NOMO-1 (cell line): ENCODE measurements at regions not wholly inside any gene's neighbourhood (a gene's known extent, or its start where the extent isn't known, plus 50 kb on each side); places are given as distances from the start of the nearest gene placed in this dataset.
A peak's percentile ranks its signal among the peaks of the same experiment; 100 is the strongest.

Experiments used
- DNase-seq, 2 experiments: peaks; one replicate each; lab custom pipeline; 2025; ENCODE audit not compliant: unreplicated experiment in 2 of 2; lab: John Stamatoyannopoulos, UW

DNA sequence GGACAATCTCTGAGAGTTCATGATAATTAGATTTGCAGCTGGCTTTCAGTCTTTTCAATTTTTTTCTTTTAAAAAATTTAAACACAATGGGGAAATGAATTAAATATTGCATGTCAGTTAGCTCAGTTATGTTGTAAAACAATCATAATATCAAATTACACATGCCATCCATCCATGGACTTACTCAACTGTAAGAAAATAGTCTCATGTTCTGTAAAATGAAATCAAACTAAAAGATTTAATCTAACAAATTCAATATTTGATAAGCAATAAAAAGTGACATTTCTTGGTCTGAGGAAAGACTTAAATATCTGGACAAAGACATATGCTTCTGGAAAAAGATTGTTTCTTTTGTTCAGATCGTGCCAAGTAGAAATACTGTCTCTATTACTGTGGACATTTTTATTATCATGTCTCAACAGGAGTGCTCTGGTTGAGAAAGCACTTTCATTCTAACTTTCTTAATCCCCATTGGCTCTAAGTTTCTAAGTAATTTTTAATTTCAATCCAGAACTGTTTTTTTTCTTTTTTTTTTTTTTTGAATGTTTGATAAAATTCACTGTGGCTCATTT lies 179.2 kb upstream of the FAM3C start:
- no peak for DNase-seq

GRCh38 chr7:121574109-121574508 lies 178.0 kb upstream of the FAM3C start:
- DNase-seq = no peak

- DNase-seq = no peak
These were observed 176.5 kb upstream of the FAM3C start for GRCh38 chr7:121572615-121573014.

DNA sequence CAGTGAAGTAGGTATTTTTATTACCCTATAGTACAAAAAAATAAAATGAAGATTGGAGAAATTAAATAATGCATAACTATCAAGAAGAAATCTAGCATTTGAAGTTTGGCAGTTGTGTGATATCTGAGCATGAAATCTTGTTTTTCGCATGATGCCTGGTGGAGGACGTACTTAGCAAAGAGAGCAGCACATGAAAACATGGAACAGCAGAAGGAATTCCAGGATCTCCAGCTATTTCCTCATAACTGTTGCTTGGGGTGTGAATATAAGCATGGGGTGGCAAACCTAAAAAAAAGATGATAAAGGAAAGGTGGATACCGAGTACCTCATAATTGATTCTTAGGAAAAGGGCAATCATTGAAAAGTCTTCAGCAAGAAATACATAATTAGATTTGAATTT lies 174.3 kb upstream of the FAM3C start:
- no peak for DNase-seq

GRCh38 chr7:121563177-121563576 lies 167.1 kb upstream of the FAM3C start:
- DNase-seq = no peak

- no peak for DNase-seq
These were observed 166.2 kb upstream of the FAM3C start for GRCh38 chr7:121562259-121562658.

GRCh38 chr7:121561717-121562116 lies 165.6 kb upstream of the FAM3C start:
- DNase-seq = no peak

- DNase-seq = no peak
These were observed 164.3 kb upstream of the FAM3C start for GRCh38 chr7:121560267-121560990.

DNA sequence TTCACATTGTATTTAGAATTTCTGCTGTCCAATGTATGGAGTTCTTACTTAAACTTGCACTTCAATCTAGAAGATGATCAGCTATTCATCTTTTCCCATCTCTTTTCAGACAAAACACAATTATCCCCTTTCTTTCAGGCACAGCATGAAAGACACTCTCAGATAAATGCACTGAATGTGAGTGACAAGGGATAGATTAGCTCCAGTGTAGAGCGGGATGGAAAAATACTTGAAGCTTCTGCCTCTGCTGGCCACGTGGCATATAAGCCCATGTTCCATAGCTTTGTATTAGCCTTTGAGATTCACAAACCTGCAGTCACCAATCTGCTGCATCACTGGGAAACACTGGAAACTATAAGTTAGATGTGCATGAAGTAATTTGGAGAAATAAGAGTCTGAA lies 162.2 kb upstream of the FAM3C start:
- no peak for DNase-seq

DNA sequence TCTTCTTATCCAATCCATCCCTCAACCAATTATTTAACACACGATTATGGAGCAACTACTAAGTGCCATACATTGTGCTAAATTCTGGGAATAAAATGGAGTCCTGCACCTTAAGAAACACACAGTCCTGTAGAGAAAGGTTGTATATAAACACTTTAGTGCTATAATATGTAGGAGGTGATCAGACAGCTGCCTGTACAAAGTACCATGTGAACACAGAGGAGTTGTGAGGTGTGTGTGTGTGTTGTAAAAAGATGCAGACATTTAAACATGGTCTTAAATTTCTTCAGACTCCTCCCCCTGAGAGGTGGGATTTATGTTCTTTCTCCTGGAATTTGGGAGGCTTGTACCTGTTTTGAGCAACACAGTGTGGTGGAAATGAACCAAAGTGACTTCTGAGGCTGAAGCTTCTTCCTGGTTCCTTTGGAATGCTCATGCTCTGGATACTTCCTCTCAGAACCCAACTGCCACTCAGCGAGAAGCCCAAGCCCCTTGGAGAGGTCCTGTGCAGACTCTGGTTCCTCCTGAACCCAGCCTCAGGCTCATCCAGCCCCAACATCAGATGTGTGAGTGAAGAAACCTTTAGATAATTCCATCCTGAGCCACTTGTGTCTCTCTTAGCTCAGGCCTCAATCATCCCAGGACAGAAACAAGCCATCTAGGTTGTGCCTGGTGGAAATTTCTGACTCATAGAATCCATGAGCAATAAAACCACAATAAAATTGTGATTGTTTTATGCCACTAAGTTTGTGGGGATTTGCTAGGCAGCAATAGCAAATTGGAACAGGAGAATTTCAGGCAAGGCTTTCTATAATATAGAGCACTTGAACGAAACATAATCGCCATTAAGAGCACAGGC lies 161.2 kb upstream of the FAM3C start:
- no peak for DNase-seq

DNA sequence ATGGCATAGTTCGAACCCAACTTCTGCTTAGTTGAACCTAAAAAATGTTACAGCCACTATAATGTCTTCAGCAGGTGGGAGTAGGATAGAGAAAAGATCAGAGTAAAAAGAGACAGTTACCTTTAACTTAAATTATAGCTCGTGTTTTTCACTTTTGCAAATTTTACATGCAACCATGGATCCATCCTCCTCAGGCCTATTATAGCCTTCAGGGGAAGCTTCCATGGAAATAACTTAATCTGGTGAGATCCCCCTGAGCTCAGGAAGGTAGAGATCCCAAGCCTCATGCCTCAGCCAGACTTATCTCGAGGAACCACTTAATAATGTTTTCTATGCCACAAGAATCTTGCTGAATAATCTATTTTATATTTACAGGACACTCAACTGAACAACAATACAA lies 159.4 kb upstream of the FAM3C start:
- no peak for DNase-seq

DNA sequence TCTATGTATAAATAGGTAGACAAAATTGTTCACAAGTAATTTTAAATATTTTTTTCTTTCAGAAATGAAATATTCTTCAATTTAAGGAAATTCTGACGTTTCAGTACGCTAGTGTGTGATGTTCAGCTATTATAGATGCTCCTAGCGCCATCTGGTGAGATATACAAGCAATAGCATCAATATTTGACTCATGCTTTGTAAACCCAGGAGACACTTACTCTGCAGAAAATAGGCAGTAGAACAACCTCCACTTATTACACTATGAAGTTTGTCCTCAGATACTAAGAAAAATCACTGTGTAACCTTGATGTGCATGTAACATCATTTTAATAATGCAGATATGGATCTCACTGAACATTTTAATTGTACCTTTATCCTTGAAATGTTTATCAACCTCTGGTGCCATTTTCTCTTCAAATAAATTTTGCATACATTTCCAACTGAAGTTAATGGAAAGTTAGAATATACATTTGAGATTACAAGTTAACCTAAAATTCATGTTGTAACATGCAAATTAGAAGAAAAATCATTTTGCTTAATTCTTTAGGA lies 151.5 kb upstream of the FAM3C start:
- peak in 1 of 2 experiments; percentile 8 for DNase-seq

DNA sequence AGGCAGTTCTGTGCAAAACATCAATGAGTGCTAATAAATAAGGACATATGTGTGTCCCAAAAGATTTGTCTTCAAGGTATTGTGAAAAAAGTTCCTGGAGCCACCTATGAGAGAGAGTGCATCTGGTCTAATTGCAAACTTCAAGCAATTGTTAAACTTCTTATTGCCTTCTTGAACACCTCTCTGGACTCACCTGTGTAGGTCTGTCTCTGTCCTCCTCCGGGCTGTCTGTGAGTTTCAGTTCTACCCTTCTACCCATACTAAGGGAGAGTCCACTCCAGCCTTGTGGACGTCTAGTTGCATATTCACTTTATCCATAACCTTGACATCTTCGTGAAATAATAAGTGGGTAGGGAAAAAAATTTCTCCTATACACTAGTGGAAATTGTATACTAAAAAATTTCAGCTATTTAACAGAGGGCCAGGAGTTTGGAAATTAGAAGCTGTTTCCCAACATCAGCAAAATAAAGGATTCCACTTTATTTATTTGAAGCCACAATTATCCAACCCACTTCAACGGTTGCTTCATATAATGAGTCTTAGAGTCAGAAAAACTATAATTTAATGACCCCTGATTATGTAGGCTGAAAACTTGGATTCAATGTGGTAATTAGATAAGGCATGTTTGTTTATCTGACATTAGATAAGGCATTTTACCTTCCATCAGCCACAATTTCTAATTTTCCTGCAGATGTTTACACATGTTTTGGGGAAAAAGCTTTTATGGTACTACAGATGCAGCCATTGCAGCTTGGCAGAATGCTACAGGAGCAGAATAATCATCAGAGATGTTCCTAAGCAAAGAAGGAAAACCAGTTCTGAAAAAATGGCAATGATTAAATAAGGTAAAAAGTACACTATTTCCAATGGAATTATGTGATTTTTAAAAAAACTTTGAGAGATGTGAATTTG lies 150.8 kb upstream of the FAM3C start:
- DNase-seq = no peak

GRCh38 chr7:121545418-121545817 lies 149.3 kb upstream of the FAM3C start:
- DNase-seq = no peak

DNA sequence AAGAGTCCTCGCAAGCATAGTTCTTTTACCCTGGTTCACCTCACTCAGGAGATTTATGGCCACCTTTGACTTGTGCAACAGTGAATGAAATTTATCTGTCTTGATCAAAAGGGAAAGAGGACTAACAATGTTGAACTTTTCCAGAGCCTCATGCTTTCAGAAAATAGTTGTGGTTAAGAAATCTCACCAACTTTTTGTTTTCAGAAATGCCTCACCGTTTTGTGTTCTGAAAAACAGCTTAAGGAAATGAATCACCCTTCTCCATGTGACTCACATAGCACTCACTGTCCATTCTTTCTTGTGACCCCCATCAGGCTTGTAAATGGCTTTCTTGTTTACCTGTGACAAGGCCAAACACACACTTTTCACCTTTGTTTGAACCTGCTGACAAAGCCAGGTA lies 148.6 kb upstream of the FAM3C start:
- DNase-seq = peak in 1 of 2 experiments; percentile 16

- DNase-seq = no peak
These were observed 148.1 kb upstream of the FAM3C start for GRCh38 chr7:121544238-121544637.

- DNase-seq = no peak
These were observed 145.3 kb upstream of the FAM3C start for GRCh38 chr7:121541457-121541856.

DNA sequence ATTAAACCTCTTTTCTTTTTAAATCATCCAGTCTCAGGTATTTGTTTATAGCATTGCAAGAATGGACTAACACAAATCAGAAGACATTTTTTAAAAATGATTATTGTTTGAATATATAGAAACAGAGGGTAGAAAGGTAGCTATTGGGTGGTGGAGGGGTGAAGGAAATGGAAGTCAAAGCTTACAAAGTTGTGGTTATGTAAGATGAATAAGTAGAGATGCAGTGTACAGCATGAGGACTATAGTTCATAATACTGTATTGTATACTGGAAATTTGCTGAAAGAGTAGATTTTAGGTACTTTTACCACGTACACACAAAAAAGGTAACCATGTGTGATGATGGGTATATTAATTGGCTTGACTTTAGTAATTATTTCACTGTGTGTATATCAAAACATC lies 144.0 kb upstream of the FAM3C start:
- no peak for DNase-seq

DNA sequence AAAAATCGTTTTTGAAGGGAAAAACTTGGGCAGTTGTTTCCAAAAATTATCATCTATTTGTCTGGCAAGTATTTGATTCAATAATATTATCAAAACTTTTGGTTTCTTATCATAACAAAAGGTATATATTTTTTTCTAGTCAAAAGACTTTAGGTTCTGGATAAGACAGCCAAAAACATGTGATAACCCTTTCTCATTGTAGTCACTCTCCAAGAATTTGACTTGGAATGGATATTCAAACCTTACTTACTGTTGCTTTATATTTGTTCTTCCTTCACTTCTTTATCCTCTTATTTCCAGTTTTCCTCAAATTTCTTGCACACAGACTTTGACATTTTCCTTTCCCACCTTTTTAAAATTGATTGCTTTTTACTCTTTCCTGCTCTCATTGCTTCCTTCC lies 140.9 kb upstream of the FAM3C start:
- no peak for DNase-seq
